ENCODE measurements at regions not wholly inside any gene's neighbourhood (a gene's known extent, or its start where the extent isn't known, plus 50 kb on each side); places are given as distances from the start of the nearest gene placed in this dataset.
"Not testable (repeated sequence)": the region's sequence is repeated elsewhere in the genome, so short reads cannot be mapped to it uniquely, and the experiment has no call there.

DNA sequence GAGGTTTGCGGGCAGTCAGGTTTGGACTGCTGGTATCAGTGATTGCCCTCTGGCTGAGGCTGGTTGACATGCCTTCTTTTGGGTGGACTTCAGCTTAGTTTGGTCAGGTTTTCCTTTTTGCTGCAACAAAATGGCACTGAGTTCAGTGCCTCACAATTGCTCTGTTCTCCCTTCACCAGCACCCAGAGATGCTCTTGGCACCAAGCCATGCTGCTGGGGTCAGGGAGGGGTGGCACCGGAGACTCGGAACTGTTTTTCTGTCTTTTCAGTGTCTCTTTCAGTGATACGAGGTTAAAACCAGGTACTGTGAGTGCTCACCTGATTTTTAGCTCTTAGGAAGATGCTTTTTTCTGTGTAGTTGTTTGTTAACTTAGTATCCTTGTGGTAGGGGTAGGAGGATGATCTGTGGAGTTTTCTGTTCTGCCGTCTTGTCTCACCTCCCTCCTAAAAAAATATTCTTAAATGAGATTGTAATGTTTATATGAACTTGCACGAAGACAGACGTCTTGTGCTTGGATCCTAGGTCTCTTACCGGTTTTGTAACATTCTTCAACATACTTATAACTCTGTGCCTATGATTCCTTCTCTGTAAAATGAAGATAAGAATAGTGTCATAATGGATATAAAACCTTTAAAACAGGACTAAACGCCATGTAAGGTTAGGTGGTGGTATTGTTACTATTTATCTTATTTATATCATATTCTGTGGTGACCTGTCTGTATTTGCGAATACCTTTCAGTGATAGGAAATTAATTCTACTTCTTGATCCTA is 160.6 kb downstream of the POTEM start:
- CTCF ChIA-PET; intact Hi-C loops (cut with micrococcal nuclease); H3K4me1 Mint-ChIP-seq (ENCODE audit: low read depth); H3K4me3 Mint-ChIP-seq; H3K36me3 Mint-ChIP-seq (ENCODE audit: low read depth); POLR2A ChIA-PET; ATAC-seq; H3K27me3 Mint-ChIP-seq; DNase-seq; H3K9me3 Mint-ChIP-seq; H3K27ac Mint-ChIP-seq: not testable (repeated sequence)

DNA sequence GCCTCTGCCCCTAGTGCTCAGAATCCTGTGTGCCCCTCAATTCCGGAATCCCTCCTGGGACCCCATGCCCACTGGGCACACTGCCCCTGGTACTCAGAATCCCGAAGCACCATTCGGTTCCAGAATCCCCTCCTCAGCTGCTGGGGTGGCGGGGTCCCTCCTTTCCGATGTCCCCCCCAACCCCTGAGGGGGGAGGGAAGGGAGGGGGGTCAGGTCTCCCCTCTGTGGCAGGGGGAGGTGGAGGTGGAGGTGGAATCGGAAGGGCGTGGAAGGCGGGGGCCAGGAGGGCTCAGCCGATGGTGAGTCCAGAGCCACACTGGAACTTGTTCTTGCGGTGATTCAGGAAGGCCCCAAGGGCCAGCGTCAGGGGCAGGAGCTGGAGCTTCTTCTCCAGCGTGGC is 164.3 kb downstream of the POTEM start:
- H3K9me3 Mint-ChIP-seq; H3K27me3 Mint-ChIP-seq; CTCF ChIA-PET; H3K36me3 Mint-ChIP-seq (ENCODE audit: low read depth); H3K27ac Mint-ChIP-seq; POLR2A ChIA-PET; intact Hi-C loops (cut with micrococcal nuclease); ATAC-seq; H3K4me3 Mint-ChIP-seq; H3K4me1 Mint-ChIP-seq (ENCODE audit: low read depth); DNase-seq: not testable (repeated sequence)

GRCh38 chr14:19132013-19132835 is 165.0 kb downstream of the POTEM start:
- H3K9me3 Mint-ChIP-seq; H3K4me1 Mint-ChIP-seq (ENCODE audit: low read depth); H3K36me3 Mint-ChIP-seq (ENCODE audit: low read depth); intact Hi-C loops (cut with micrococcal nuclease); DNase-seq; POLR2A ChIA-PET; H3K4me3 Mint-ChIP-seq; ATAC-seq; H3K27me3 Mint-ChIP-seq; CTCF ChIA-PET; H3K27ac Mint-ChIP-seq: not testable (repeated sequence)

DNA sequence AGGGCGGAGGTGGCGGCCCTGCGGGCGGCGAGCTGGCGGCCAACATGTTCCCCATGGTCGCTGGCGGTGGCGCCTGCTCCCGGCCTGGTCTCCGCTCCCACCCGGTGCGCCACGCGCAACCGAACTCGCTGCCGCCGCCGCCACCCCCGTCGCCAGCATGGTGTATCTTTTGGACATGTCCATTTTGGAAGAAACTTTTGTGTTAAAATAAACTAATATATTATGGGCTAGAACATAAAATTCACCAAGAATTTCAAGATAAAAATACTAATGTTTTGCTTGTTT is 165.5 kb downstream of the POTEM start:
- H3K4me1 Mint-ChIP-seq (ENCODE audit: low read depth); H3K27me3 Mint-ChIP-seq; H3K4me3 Mint-ChIP-seq; CTCF ChIA-PET; H3K9me3 Mint-ChIP-seq; DNase-seq; POLR2A ChIA-PET; H3K27ac Mint-ChIP-seq; ATAC-seq; H3K36me3 Mint-ChIP-seq (ENCODE audit: low read depth); intact Hi-C loops (cut with micrococcal nuclease): not testable (repeated sequence)

- POLR2A ChIA-PET; intact Hi-C loops (cut with micrococcal nuclease); H3K4me1 Mint-ChIP-seq (ENCODE audit: low read depth); DNase-seq; H3K36me3 Mint-ChIP-seq (ENCODE audit: low read depth); ATAC-seq; H3K27ac Mint-ChIP-seq; H3K9me3 Mint-ChIP-seq; CTCF ChIA-PET; H3K27me3 Mint-ChIP-seq; H3K4me3 Mint-ChIP-seq: not testable (repeated sequence)
Measured at GRCh38 chr14:19157106-19157709, 190.0 kb downstream of the POTEM start.

- CTCF ChIA-PET; H3K9me3 Mint-ChIP-seq; H3K36me3 Mint-ChIP-seq (ENCODE audit: low read depth); ATAC-seq; intact Hi-C loops (cut with micrococcal nuclease); H3K4me1 Mint-ChIP-seq (ENCODE audit: low read depth); POLR2A ChIA-PET; H3K27ac Mint-ChIP-seq; DNase-seq; H3K4me3 Mint-ChIP-seq; H3K27me3 Mint-ChIP-seq: not testable (repeated sequence)
Measured at GRCh38 chr14:19158012-19158411, 190.8 kb downstream of the POTEM start.

- CTCF ChIA-PET; H3K4me1 Mint-ChIP-seq (ENCODE audit: low read depth); H3K27me3 Mint-ChIP-seq; intact Hi-C loops (cut with micrococcal nuclease); DNase-seq; H3K9me3 Mint-ChIP-seq; ATAC-seq; POLR2A ChIA-PET; H3K4me3 Mint-ChIP-seq; H3K36me3 Mint-ChIP-seq (ENCODE audit: low read depth); H3K27ac Mint-ChIP-seq: not testable (repeated sequence)
Measured at GRCh38 chr14:19158588-19158987, 191.4 kb downstream of the POTEM start.

DNA sequence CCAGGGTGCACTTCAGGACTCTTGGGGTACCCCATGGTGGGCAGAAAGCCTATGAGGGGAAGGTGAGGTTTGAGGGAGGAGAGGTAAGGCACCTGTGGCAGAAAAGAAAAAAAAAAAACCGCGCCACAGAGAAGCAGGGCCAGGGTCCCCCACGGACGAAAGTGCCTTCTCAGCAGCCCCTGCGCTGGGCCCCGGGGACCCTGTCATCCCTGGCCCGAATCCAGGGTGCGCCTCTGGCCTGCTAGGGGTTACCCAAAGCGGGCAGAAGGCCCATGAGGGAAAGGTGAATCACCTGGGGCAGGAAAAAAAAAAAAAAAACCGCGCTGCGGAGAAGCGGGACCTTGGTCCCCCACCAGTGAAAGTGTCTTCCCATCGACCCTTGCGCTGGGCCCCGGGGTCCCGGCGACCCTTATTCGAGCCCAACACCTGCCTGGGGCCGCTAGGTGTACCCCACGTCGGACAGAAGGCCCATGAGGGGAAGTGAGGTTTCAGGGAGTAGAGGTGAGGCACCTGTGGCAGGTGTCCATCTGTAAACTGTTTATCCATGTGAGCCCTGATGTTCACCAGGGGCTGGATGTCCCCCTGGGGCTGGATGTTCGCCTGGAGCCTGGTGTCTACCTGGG is 191.9 kb downstream of the POTEM start:
- CTCF ChIA-PET; H3K9me3 Mint-ChIP-seq; H3K4me3 Mint-ChIP-seq; H3K27ac Mint-ChIP-seq; H3K27me3 Mint-ChIP-seq; DNase-seq; ATAC-seq; H3K36me3 Mint-ChIP-seq (ENCODE audit: low read depth); intact Hi-C loops (cut with micrococcal nuclease); H3K4me1 Mint-ChIP-seq (ENCODE audit: low read depth); POLR2A ChIA-PET: not testable (repeated sequence)

- H3K9me3 Mint-ChIP-seq, CTCF ChIA-PET: not testable (repeated sequence)
Measured at GRCh38 chr14:19160379-19160778, 193.1 kb downstream of the POTEM start.

DNA sequence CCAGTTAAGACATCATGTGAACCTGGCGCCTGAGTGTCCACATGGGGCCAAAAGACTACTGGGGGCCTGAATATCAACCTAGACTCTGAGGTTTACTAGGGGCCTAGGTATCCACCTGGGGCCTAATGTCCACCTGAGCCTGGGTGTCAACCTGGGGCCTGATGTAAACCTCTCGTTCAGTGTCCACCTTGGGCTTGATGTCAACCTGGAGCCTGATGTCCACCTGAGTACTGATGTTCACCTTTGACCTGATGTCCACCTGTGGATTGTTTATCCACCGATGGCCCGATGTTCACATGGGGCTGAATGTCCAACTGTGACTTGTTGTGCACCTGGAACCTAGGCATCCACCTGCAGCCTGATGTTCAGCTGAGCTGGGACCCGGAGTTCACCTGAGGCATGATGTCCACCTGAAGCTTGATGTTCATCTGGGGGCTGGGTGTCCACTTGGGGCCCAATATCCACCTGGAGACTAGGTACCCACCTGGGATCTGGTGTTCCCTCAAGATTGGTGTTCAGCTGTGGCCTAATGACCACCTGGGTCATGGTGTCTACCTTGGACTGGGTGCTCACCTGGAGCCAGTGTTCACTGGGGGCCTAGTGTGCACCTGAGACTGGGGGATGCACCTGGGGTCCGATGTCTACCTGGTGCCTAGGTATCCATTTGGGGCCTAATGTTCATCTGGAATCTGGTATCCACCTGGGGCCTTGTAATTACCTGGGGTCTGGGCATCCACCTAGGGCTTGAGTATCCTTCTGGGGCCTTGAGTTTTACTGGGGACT is 194.2 kb downstream of the POTEM start:
- H3K4me1 Mint-ChIP-seq (ENCODE audit: low read depth); ATAC-seq; DNase-seq; POLR2A ChIA-PET; H3K27me3 Mint-ChIP-seq; H3K4me3 Mint-ChIP-seq; H3K9me3 Mint-ChIP-seq; H3K27ac Mint-ChIP-seq; H3K36me3 Mint-ChIP-seq (ENCODE audit: low read depth); intact Hi-C loops (cut with micrococcal nuclease); CTCF ChIA-PET: not testable (repeated sequence)

More at GRCh38 chr14:19160379-19160778, 193.1 kb downstream of the POTEM start:
- DNase-seq; H3K4me1 Mint-ChIP-seq (ENCODE audit: low read depth); H3K27me3 Mint-ChIP-seq; ATAC-seq; H3K36me3 Mint-ChIP-seq (ENCODE audit: low read depth); H3K4me3 Mint-ChIP-seq; intact Hi-C loops (cut with micrococcal nuclease); POLR2A ChIA-PET; H3K27ac Mint-ChIP-seq: not testable (repeated sequence)

- ATAC-seq; H3K36me3 Mint-ChIP-seq (ENCODE audit: low read depth); H3K4me3 Mint-ChIP-seq; DNase-seq; intact Hi-C loops (cut with micrococcal nuclease); H3K4me1 Mint-ChIP-seq (ENCODE audit: low read depth); H3K9me3 Mint-ChIP-seq; H3K27me3 Mint-ChIP-seq; H3K27ac Mint-ChIP-seq; POLR2A ChIA-PET; CTCF ChIA-PET: not testable (repeated sequence)
Measured at GRCh38 chr14:19162034-19162706, 194.9 kb downstream of the POTEM start.
